Caki2 (cell line): ENCODE measurements at regions not wholly inside any gene's neighbourhood (a gene's known extent, or its start where the extent isn't known, plus 50 kb on each side); places are given as distances from the start of the nearest gene placed in this dataset.
A peak's percentile ranks its signal among the peaks of the same experiment; 100 is the strongest.

ENCODE experiments used
- DNase-seq: peaks from one replicate; pipeline ENCODE4 v3.0.0-alpha.2; 2015; ENCODE audit warnings: low read depth
- in situ Hi-C: cut with HindIII; loops from 2 replicates; pipeline ENCODE4 v1.10.0; 2016; ENCODE audit warnings: low sequenced_read_pairs, low pct_unique_long_range_greater_than_20kb, mixed read lengths

DNA sequence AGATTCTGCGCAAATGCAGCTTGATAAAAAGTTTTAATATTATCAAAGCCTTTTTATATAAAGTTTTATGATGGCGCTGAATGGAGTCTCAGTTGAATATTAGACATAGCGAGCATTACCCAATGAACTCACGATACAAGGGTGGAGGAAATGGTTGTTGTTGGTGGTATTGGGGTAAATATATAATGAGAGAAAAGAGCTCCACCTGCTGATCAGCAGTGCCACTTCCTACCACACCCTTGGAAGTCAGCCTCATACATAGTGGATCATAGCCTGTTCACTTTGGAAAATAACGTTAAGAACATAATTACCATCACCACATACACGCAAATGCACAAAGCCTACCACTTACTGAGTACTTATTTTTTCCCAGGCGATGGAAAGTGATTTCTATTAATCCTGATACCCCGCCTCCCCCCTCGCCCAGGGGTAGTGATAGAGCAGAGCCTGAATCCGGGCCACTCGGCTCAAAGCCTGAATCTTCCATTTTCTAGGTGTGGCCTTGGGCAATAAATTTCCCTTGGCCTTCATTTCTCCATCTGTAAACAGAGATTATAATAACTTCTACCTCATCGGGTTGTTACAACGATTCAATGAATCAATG is 358.3 kb downstream of the KLF5 start:
- no peak for DNase-seq
- in situ Hi-C loops, result no loop called here

DNA sequence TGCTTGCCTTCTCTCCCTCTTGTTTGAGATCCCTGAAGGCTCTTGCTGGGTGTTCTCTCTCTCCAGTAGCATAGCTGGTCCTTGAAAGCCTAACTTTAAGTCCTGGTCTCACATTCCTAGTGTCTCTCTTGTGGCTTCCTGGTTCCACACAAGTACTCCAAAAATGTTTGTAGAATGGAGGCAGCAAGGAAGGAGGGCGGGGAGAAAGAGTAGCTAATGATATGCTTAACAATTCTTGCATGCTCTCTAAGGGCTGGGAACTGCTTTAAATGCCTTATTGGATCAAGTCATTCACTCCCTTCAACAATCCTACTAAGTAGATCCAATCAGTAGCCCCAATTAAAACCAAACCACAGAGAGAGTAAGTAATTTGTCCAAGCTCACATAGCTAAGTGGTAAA is 357.3 kb downstream of the KLF5 start:
- in situ Hi-C loops, result no loop called here
- no peak for DNase-seq

DNA sequence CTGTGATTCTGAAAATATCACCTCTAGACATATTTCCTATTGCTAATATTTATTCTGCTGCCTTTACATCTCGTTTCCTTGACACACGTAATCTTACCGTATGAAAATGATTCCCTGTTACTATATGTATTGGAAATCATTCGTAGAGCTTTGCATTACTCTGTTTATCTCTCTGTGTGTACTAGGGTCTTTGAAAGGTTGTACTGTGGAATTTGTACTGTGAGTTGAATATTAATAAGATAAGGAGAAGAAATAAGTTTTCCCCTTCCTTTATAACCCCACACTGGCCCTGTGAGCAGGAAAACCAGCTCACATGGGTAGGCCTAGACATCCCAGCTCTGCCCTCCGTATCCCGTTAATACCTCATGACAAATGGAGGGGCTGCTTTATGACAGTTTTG is 354.9 kb downstream of the KLF5 start:
- no peak for DNase-seq
- in situ Hi-C loops, result no loop called here

DNA sequence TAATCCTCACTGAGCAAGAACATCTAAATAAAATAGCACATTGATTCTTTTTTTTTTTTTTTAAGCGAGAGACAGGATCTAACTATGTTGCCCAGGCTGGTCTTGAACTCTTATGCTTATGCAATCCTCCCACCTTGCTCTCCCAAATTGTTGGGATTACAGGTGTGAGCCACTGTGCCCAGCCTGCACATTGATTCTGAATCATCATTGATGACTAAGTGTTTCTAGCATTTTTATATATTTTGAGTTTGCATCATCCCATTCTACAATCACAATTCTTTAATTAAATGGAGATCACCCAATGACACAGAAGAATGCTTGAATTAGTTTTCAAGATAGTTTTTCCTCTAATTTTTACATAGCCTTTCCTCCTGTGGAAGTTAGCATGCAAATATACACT is 354.1 kb downstream of the KLF5 start:
- DNase-seq, result no peak
- in situ Hi-C loops, result no loop called here

DNA sequence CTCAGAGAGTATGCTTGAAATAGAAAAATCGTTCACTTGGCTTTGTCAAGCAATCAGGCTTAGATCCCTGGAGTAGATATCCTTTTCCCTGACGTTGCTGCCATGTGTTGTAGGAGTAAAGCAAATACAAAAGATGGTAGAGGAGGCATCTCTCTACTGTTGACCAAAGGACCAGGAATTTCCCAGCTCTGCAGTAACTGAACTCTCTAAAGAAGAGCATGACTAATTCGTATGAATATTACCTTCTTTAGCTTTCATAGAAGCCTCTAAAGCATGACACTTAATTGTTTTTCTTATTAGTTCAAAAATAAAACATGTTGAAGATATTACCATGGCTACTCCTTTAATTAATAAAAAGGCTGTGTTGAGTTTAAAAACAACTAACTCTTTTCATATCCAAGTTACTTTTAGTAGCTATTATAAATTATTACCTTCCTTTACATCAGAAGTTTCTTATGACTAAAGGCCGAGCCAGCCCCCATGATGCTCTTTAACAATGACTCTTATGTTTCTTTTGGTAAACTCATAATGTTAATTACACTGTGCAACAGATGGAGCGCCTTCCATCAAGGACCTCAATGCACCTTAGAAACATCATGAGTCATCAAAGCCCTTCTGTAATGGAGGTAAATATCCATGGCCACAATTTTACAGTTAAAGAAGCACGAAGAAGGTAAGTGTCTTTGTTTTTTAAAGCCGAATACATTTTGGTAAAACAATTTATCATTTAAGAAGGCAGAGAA is 352.4 kb downstream of the KLF5 start:
- in situ Hi-C loops, result no loop called here
- DNase-seq, result peak; percentile 22

DNA sequence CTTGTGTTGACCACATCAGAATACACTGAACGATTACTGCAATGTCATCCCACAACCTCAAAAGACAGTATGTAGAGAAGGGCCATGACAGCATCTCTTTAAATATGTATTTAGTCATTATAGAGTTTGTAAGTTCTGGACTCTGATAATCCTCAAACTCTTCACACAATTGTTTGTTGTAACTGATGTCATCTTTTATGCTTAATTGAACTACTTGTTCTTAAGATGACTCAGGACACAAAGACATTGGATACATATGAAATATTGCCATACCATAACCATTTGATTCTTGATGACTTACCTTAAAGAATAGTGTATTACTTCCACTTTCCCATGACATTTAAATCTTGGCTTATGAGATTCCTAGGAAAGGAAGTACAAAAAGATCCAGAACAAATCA is 347.6 kb downstream of the KLF5 start:
- in situ Hi-C loops, result no loop called here
- DNase-seq, result no peak

DNA sequence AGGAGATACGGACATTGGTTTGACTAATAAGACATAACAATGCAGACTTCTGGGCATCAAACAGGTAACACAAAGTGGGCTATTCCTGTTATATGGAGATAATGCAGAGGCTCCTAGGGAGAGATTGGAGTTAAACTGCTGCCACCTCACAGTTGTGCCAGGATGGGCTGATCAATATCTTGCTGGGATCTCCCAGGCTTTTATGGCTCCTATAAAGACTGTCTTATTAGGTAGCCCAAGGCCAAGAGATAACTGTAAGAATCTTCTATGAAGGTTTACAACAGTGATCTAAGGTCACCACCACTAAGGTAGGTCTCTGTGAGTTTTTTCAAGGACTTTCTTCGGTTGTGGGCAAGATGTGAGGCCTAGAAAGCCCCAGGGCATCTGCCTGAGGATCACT is 345.8 kb downstream of the KLF5 start:
- in situ Hi-C loops, result no loop called here
- DNase-seq, result no peak

DNA sequence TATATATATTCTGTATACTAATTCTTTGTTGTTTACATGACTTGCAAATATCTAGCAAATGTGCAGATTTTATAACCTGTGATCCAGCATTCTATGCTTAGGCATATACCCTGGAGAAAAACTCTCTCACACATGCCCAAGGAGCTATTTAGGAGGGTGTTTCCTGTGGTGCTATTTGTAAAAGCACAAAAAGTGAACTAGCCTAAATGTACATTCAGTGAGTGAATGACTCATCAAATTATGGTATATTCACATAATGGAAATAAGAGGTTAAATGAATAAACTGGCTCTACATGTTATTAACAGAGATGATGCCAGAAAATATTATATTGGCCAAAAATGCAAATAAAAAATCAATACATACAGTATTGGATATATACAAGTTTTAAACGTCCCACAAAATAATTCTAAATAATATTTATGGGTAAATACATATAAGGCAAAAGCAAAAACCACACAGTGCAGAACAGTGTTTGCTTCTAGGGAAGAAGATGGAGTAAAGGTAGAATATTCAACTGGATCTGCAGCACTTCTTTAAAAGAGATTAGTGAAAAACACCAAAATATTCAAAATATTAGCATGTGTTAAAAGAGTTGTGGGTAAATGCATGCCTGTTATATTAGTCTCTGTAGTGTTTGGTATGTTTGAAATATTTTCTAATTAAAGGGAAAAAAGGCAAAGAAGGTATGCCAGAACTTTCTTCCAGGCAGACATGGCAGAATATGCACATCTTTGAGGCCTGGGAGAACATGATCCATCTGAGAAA is 344.7 kb downstream of the KLF5 start:
- in situ Hi-C loops, result no loop called here
- no peak for DNase-seq

DNA sequence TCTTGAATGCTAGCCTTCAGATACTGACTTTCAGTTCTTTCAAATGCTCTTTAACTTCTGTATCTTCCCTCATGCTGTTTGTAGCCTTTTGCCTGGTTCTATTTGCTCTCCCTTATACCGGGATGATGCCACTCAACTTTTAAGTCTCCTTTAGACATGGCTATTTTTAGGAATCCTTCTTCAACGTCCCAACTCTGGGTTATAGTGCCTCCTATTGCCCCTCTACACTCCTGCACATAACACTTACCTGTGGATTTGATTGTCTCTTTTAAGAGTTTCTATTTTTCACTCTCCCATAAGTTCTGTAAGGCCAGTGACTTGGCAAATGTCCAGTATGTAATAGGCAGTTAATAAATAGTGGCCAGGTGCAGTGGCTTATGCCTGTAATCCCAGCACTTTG is 343.0 kb downstream of the KLF5 start:
- no peak for DNase-seq
- in situ Hi-C loops, result no loop called here

DNA sequence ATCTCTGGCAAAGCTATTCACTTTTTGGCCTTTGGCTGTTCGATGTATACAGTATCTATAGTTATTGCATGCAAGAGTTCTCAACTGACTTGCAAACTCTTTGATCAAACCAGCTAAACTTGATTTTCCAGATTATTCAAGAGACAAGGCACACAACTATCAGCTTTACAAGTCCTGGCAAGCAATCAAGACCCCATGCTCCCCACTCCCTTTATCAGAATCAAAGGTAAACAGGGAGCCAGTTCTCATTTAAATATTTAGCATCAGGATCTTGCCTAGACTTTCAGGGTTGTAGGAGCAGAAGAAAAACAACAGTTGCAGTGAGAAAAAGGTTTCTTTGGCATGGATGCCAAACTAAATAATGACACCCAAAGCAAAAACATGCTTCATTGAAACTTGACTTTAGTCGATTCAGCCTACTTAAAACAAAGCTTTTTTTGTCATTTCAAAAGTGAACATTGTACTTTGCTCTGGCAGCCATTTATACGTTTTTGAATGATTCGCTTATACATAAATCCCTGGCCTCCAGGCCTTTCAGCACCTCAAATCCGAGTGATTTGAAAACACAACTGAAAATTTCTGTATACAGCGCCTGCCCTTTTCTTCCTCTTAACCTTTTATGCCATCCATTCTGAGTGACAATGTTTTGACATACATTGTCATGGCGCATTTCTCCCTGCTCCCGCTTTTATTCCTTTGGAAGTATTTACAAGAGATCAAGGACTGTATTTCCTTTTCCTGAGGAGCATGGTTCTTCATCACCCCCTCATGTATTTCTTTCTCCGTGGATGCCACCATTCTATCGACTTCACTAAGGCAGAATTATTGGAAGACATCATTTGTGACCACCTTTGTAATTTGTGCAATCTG is 340.8 kb downstream of the KLF5 start:
- no peak for DNase-seq
- in situ Hi-C loops, result no loop called here

DNA sequence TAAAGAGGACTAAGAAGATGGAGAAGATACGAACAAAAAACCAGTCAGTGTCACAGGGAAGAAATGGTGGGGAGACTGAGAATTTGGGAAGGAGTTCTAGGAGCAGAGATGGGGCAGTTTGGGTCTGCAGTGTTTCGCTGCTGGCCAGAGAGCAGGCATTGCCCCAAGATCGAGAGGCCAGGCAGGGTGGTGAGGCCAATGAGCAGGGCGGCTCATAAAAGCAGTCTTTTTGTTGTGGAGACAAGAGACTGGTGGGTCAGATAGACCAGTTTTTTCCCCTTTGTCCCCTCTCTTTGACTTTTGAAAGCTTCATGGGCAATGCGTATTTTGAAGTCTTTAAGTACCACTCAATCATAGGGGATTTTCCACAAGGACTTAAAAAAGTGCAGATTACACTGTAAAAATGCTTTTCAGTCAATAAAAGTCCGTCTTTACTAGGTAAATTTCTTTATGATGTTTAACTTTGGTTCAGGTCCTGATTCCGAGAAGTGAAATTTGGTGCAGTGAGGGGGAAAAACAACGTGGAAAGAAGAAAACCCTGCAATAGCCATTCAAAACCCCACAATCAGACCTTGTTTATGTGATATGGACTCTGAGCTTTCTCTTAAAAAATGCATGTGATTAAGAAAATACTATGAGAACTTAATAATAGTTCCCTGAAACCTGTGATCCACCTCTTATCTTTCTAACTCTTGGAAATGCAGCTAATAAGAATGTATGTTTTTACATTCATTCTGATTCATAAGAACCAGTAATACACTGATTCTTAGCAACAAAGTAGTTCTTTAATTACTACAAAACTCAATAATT is 338.9 kb downstream of the KLF5 start:
- no peak for DNase-seq
- in situ Hi-C loops, result no loop called here

DNA sequence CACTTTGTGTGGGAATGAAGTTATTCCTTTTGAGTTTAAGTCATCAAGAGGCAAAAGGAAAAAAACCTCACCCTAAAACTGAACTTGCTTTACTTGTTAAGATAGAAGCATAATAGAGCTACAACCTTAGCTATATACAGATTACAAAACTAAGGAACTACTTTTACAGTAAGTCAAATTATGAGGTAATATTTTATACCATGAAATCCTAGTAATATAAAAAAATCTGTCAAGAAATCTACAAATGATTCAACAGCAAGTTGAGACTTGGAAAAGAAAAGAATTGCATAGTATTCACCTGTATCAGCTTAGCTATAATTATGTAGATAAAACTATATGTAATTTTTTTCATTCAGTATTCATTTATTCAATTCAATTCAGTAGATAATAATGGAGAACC is 335.3 kb downstream of the KLF5 start:
- in situ Hi-C loops, result no loop called here
- DNase-seq, result no peak

DNA sequence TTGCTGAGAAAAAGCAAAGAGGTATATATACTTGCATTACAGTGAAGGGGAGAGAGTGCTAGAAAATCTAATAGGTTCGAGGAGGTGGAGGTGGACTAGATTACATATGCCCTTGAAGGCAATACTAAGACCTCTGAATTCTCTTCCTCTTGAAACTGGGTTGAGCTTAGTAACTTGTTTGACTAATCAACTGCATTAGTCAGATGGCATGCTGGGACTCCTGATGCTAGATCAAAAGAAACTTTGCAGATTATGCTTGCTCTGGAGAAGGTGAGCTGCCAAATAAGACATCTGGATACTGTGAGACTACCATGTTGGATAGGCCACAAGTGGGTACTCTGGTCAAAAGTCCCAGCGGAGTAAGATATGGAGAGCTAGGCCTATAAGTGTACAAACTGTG is 331.3 kb downstream of the KLF5 start:
- no peak for DNase-seq
- in situ Hi-C loops, result no loop called here

DNA sequence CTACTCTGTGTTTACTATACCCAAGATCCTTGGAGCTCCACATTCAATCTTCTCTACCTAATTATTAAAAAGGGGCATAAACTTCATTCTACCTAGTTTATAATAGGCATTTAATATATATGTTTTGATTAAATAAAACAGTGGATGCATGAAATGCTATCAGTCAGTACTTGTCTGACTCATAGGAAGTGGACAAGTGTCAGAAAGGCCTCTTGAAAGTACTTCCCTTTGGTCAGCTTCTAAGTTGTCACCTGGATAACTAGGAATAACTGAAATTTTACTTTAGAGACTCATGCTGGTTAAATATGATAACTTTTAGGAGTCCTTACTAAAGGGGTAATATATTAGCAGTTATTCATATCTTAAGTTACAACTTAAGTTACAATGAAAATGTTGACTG is 329.8 kb downstream of the KLF5 start:
- no peak for DNase-seq
- in situ Hi-C loops, result no loop called here

DNA sequence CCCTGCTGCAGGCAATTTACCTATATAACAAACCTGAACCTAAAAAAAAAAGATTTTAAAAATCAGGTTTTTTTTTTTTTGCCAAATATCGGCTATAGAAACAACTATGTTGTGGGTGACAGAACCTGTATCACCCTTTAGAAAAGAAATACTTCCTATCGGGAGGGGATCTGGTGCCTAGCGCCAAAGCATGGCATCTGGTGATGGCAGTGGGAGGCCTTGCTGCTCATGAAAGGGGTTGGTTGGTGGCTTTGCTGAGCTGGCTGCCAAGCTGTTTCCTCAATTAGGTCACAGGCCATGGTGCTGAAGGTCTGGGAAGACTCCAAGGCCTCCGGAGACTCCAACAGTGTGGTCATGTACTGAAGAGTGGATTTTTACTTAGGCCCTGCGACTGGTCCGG is 328.5 kb downstream of the KLF5 start:
- in situ Hi-C loops, result no loop called here

DNA sequence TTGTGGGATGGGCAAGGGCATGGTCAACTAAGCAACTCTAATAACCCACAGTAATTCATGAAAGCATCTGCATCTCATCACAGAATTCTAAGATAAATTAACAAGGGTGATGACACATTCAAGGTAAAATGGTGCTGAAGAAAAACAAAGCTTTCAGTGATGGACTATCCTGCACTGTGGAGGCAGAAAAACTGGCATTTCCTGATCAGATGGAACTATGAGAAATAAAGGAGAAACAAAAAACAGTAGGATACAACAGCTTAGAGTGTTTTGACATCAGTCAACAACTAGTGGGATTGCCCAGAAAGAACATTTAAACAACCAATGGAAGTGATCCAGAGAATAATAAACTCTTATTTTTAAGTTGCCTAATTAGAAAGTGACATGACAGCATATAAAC is 327.0 kb downstream of the KLF5 start:
- no peak for DNase-seq
- in situ Hi-C loops, result no loop called here

More for the DNA sequence above, 328.5 kb downstream of the KLF5 start:
- DNase-seq, result no peak

DNA sequence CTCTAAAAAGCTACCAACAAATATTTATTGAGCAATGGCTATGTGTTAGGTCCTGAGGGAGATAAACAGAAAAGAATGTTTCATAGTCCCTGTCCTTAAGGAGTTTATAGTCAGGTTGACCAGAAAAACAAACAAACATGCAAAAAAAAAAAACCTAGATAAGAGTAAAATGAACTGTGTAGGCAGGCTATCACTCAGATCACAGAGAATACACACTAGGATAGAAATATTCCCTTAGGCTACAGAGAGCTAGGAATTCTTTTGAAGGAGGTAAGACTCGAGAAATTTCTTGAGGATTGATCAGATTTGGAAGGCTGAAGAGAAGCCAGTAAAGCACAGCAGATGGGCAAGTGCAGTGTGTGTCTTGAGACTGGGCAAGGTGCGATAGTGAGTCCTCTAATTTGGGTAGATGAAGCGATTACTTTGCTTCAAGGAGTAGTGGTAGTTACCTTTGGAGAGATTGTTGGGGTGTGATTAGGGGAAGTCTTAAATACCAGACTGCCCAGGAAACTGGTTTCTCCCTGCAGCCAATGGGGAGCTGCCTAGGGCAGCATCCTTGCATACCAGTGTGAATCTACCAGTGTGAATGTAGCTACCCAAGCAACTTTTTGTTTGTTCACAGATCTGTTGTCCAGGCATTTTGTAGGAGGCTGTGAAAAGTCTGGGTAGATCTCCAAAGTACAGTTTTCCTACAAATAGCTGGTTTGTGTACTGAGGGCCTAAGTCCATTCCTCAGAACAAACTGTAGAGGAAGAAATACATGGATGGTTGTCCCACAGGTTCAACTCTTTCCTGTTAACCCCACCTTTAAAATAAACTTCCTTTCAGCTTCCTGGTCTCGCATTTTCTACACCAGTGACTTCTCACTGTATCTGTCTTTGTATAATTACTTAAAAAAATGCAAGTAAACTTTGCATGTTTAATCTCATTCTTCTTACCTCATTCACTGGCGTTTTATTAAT is 314.1 kb downstream of the KLF5 start:
- DNase-seq, result no peak
- in situ Hi-C loops, result no loop called here
